Right lobe of liver (tissue), 4 donors: ENCODE measurements at regions not wholly inside any gene's neighbourhood (a gene's known extent, or its start where the extent isn't known, plus 50 kb on each side); places are given as distances from the start of the nearest gene placed in this dataset.

Experiments
- CTCF ChIP-seq, 4 donors: fragments of 200-600 bp in 3 of 4; fragments of 450-650 bp in 1 of 4; IDR thresholded peaks; one replicate each; pipeline versions ENCODE4 v1.5.1 to v1.8.0; 2016 to 2022; ENCODE audit warnings: antibody characterized with exemption in 4 of 4, mild to moderate bottlenecking in 2 of 4
- POLR2A ChIP-seq: fragments of 450-650 bp; IDR thresholded peaks from one replicate; pipeline ENCODE4 v1.6.1; 2017; ENCODE audit warnings: antibody characterized with exemption, mild to moderate bottlenecking
- donor health status: DM: no; HTN: no; CAD: no.
- donor health status: DM: no; HTN: no; CAD: no.
- donor health status: DM: no; HTN: yes; CAD: no.

GRCh38 chr7:94057955-94058354 is 53.8 kb upstream of the BET1 start:
- TF ChIP-seq POLR2A (no peak), CTCF (IDR thresholded peaks at IDR 0.05) (no peak)
